A549 (cell line): ENCODE measurements at regions not wholly inside any gene's neighbourhood (a gene's known extent, or its start where the extent isn't known, plus 50 kb on each side); places are given as distances from the start of the nearest gene placed in this dataset.
A peak's percentile ranks its signal among the peaks of the same experiment; 100 is the strongest.

Source experiments
- ATAC-seq, 2 experiments: fragments of 200-7000 bp in 1 of 2; fragments of >200 bp in 1 of 2; cut with Nextera tagmentation in 1 of 2; cut with Tn5 transposase in 1 of 2; 3 replicates each; pipeline versions ENCODE4 v1.8.0 to v1.9.1; 2018 to 2020; ENCODE audit warnings: mild to moderate bottlenecking in 1 of 2, moderate library complexity in 1 of 2
- CTCF ChIA-PET: fragments of 300-600 bp; sonication (Branson Sonifier 250); formaldehyde crosslinking; extraction: SDS; loops from one replicate; lab custom pipeline; 2021; ENCODE audit warnings: antibody characterized with exemption, inconsistent platforms; lab: Yijun Ruan, JAX
- POLR2A ChIA-PET: fragments of 350-600 bp; formaldehyde crosslinking; extraction: SDS; loops from one replicate; lab custom pipeline; 2021; ENCODE audit warnings: antibody characterized with exemption, inconsistent platforms; lab: Yijun Ruan, JAX
- DNase-seq, 2 experiments: peaks; one replicate each; pipeline versions ENCODE4 v3.0.0 to v3.0.0-alpha.2; 2011 to 2016; ENCODE audit warnings: low read depth in 1 of 2, low spot score in 1 of 2
- FAIRE-seq: peaks from 2 replicates; lab custom pipeline; 2011; peaks lifted over from hg19 to GRCh38; lab: Jason Lieb, UNC
- H3K27ac ChIP-seq, 2 experiments: fragments of >200 bp; sonication (Bioruptor Twin); formaldehyde crosslinking; 3 replicates each; pipeline ENCODE4 v1.5.1; 2016 to 2017
- H3K4me1 ChIP-seq: fragments of >200 bp; sonication (Bioruptor Twin); formaldehyde crosslinking; 3 replicates; pipeline ENCODE4 v1.6.1; 2016
- H3K4me2 ChIP-seq: fragments of >200 bp; sonication (Bioruptor Twin); formaldehyde crosslinking; 3 replicates; pipeline ENCODE4 v1.6.1; 2016
- H3K4me3 ChIP-seq: fragments of >200 bp; sonication (Bioruptor Twin); formaldehyde crosslinking; 3 replicates; pipeline ENCODE4 v1.5.1; 2016
- H3K9me3 ChIP-seq: fragments of >200 bp; sonication (Bioruptor Twin); formaldehyde crosslinking; 3 replicates; pipeline ENCODE4 v1.6.1; 2016
- EHF ChIP-seq: fragments of 250-450 bp; sonication (Bioruptor Pico); IDR thresholded peaks from 2 replicates; pipeline ENCODE4 v1.5.0; 2020; ENCODE audit warnings: mild to moderate bottlenecking
- EHMT2 ChIP-seq: fragments of 200-600 bp; sonication (generic); IDR thresholded peaks from 2 replicates; pipeline ENCODE4 v1.6.1; 2016; ENCODE audit warnings: antibody characterized with exemption, low read depth, mild to moderate bottlenecking, moderate library complexity
- FOSB ChIP-seq: fragments of 250-450 bp; sonication (Bioruptor Pico); IDR thresholded peaks from 2 replicates; pipeline ENCODE4 v1.5.0; 2020; ENCODE audit warnings: mild to moderate bottlenecking, moderate library complexity
- HES2 ChIP-seq: fragments of >200 bp; sonication (Bioruptor Twin); formaldehyde crosslinking; IDR thresholded peaks from 2 replicates; pipeline ENCODE4 v1.6.1; 2016
- HEYL ChIP-seq: fragments of 250-450 bp; sonication (Bioruptor Pico); IDR thresholded peaks from 2 replicates; pipeline ENCODE4 v1.8.0; 2021; ENCODE audit warnings: mild to moderate bottlenecking, moderate library complexity
- HOXB5 ChIP-seq: fragments of 250-450 bp; sonication (Bioruptor Pico); IDR thresholded peaks from 2 replicates; pipeline ENCODE4 v1.5.0; 2020; ENCODE audit warnings: mild to moderate bottlenecking, moderate library complexity
- MYC ChIP-seq: IDR thresholded peaks from 2 replicates; pipeline ENCODE4 v1.6.1; 2012; ENCODE audit warnings: mild to moderate bottlenecking, inconsistent platforms, low read length, improper control_type of control experiment, borderline replicate concordance
- NR3C1 ChIP-seq: fragments of >200 bp; sonication (Bioruptor Twin); formaldehyde crosslinking; IDR thresholded peaks from 3 replicates; pipeline ENCODE4 v1.6.1; 2017
- RFX5 ChIP-seq: fragments of 450-650 bp; IDR thresholded peaks from 2 replicates; pipeline ENCODE4 v1.7.1; 2014; ENCODE audit warnings: antibody characterized with exemption, mild to moderate bottlenecking, moderate library complexity
- SREBF2 ChIP-seq: fragments of 450-650 bp; IDR thresholded peaks from 2 replicates; pipeline ENCODE4 v1.6.1; 2014; ENCODE audit warnings: mild to moderate bottlenecking, moderate library complexity
- ZFP36 ChIP-seq: fragments of 450-650 bp; IDR thresholded peaks from 2 replicates; pipeline ENCODE4 v1.6.1; 2014; ENCODE audit warnings: borderline replicate concordance; ENCODE audit not compliant: partially characterized antibody
- ZNF302 ChIP-seq: fragments of 250-450 bp; sonication (Bioruptor Pico); IDR thresholded peaks from 2 replicates; pipeline ENCODE4 v1.9.0; 2021; ENCODE audit warnings: inconsistent platforms, mild to moderate bottlenecking, moderate library complexity
- WGBS: methylation state at CpG from one replicate; pipeline ENCODE4 v1.1.6; 2017; ENCODE audit errors: missing lambda C conversion rate; 5-methylcytosine and 5-hydroxymethylcytosine counted together
- TF ChIP-seq, protein P1 (sequence below): fragments of 250-450 bp; sonication (Bioruptor Pico); IDR thresholded peaks from 2 replicates; pipeline ENCODE4 v1.5.0; 2021; ENCODE audit warnings: mild to moderate bottlenecking, moderate library complexity, borderline replicate concordance
- TF ChIP-seq, protein P2 (sequence below): IDR thresholded peaks from 2 replicates; pipeline ENCODE4 v1.6.1; 2012
- TF ChIP-seq, protein P3 (sequence below): fragments of 450-650 bp; IDR thresholded peaks from 2 replicates; pipeline ENCODE4 v1.6.1; 2014; ENCODE audit warnings: antibody characterized with exemption
- TF ChIP-seq, protein P4 (sequence below): IDR thresholded peaks from 2 replicates; pipeline ENCODE4 v1.6.1; 2012
- TF ChIP-seq, protein P5 (sequence below): fragments of 250-450 bp; sonication (Bioruptor Pico); IDR thresholded peaks from 2 replicates; pipeline ENCODE4 v1.5.0; 2020; ENCODE audit warnings: low read depth, mild to moderate bottlenecking, moderate library complexity

DNA sequence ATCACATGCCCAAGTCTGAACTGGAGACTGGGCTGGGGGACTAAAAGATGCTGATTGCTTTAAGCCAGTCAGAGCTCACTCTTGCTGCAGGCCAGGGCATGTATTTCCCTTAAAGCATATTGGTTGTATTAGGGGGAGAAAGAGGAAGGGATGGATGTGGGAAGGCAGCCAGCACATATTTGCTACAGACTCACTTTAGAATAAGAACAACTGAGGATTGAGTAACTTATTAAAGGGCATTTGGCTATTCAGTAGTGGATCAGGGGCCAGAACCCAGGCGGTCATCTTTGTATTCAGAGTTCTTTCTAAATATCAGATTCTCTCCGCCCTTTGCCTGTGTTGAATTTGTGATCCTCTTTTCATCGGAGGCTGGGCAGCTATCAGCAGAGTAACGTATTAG is 231.7 kb downstream of the HAPSTR1 start (continued):
- TF ChIP-seq EHMT2: no peak
- no peak for TF ChIP-seq EHF (CRISPR knock-in tag)
- no peak for TF ChIP-seq MYC

DNA sequence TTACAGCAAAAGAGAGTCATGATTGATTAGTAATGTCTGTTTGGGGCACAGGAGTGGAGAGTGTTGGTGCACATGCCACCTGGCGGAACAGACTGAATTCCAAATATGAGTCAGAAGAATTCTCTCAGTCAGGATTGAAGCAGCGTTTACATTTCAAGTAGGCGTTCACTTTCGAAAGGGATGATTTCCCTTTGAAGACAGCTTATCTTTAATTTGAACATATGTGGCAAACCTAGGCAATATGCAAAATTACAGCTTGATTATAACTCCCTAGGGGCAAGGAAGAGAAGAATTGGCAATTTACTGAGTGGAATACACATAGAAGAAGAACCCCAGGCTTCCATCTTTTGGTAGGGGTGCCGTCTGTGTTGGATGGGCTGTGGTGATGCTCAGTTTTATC is 235.8 kb downstream of the HAPSTR1 start:
- ChIA-PET CTCF (interaction anchor here (1.2 kb wide), 1 partner anchor 10 kb away, joined by 3 read pairs; no protein-coding TSS in a partner anchor), POLR2A (no interaction called here)
- no peak overlapping the region for H3K27ac ChIP-seq
- 13% methylated on average over 5 of the region's 5 CpGs for WGBS
- FAIRE-seq (no peak), ATAC-seq (no peak), DNase-seq (peak in 1 of 2 experiments; percentile 4)
- no peaks in the 10 kb centered on the region for H3K9me3 ChIP-seq
- no peak for TF ChIP-seq HEYL (CRISPR knock-in tag)
- TF ChIP-seq, protein P1, sequence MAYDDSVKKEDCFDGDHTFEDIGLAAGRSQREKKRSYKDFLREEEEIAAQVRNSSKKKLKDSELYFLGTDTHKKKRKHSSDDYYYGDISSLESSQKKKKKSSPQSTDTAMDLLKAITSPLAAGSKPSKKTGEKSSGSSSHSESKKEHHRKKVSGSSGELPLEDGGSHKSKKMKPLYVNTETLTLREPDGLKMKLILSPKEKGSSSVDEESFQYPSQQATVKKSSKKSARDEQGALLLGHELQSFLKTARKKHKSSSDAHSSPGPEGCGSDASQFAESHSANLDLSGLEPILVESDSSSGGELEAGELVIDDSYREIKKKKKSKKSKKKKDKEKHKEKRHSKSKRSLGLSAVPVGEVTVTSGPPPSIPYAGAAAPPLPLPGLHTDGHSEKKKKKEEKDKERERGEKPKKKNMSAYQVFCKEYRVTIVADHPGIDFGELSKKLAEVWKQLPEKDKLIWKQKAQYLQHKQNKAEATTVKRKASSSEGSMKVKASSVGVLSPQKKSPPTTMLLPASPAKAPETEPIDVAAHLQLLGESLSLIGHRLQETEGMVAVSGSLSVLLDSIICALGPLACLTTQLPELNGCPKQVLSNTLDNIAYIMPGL (CRISPR knock-in tag): no peak
- TF ChIP-seq, protein P2, sequence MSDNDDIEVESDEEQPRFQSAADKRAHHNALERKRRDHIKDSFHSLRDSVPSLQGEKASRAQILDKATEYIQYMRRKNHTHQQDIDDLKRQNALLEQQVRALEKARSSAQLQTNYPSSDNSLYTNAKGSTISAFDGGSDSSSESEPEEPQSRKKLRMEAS: no peak
- TF ChIP-seq, protein P3, sequence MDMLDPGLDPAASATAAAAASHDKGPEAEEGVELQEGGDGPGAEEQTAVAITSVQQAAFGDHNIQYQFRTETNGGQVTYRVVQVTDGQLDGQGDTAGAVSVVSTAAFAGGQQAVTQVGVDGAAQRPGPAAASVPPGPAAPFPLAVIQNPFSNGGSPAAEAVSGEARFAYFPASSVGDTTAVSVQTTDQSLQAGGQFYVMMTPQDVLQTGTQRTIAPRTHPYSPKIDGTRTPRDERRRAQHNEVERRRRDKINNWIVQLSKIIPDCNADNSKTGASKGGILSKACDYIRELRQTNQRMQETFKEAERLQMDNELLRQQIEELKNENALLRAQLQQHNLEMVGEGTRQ: no peak
- no peak for TF ChIP-seq ZNF302 (CRISPR knock-in tag)
- TF ChIP-seq NR3C1: no peak
- no peaks in the 10 kb centered on the region for H3K4me1 ChIP-seq
- no peak overlapping the region for H3K4me3 ChIP-seq
- H3K4me2 ChIP-seq: no peak overlapping the region

- no peak for DNase-seq
- ChIA-PET POLR2A (no interaction called here), CTCF (no interaction called here)
- Histone ChIP-seq H3K4me2 (no peak overlapping the region), H3K4me1 (no peaks in the 10 kb centered on the region), H3K9me3 (no peaks in the 10 kb centered on the region), H3K4me3 (no peak overlapping the region), H3K27ac (no peak overlapping the region)
- TF ChIP-seq RFX5 (no peak), HOXB5 (CRISPR knock-in tag) (no peak), SREBF2 (no peak), EHF (CRISPR knock-in tag) (no peak)
- TF ChIP-seq, protein P3: no peak
- TF ChIP-seq, protein P4, sequence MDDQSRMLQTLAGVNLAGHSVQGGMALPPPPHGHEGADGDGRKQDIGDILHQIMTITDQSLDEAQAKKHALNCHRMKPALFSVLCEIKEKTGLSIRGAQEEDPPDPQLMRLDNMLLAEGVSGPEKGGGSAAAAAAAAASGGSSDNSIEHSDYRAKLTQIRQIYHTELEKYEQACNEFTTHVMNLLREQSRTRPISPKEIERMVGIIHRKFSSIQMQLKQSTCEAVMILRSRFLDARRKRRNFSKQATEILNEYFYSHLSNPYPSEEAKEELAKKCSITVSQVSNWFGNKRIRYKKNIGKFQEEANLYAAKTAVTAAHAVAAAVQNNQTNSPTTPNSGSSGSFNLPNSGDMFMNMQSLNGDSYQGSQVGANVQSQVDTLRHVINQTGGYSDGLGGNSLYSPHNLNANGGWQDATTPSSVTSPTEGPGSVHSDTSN: no peak
- FAIRE-seq: no peak
- no peak for ATAC-seq
- WGBS: 0% methylated on average over 4 of the region's 4 CpGs
Measured at GRCh38 chr16:9328411-9328810, 237.0 kb downstream of the HAPSTR1 start.

GRCh38 chr16:9330095-9330494 is 238.7 kb downstream of the HAPSTR1 start:
- ChIA-PET CTCF (interaction anchor here (1.0 kb wide), 1 partner anchor 61 kb away, joined by 3 read pairs; no protein-coding TSS in a partner anchor), POLR2A (no interaction called here)
- no peak overlapping the region for H3K27ac ChIP-seq
- no peak for ATAC-seq
- FAIRE-seq: no peak
- WGBS: under 1% methylated on average over 7 of the region's 7 CpGs
- H3K4me2 ChIP-seq: no peak overlapping the region
- no peak for TF ChIP-seq FOSB (CRISPR knock-in tag)
- no peak for TF ChIP-seq HES2
- TF ChIP-seq ZFP36: no peak
- TF ChIP-seq, protein P5, sequence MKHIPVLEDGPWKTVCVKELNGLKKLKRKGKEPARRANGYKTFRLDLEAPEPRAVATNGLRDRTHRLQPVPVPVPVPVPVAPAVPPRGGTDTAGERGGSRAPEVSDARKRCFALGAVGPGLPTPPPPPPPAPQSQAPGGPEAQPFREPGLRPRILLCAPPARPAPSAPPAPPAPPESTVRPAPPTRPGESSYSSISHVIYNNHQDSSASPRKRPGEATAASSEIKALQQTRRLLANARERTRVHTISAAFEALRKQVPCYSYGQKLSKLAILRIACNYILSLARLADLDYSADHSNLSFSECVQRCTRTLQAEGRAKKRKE: no peak
- H3K4me1 ChIP-seq: no peaks in the 10 kb centered on the region
- no peaks in the 10 kb centered on the region for H3K9me3 ChIP-seq
- no peak for DNase-seq
- no peak overlapping the region for H3K4me3 ChIP-seq
